GM23248 (cell line): ENCODE measurements at regions not wholly inside any gene's neighbourhood (a gene's known extent, or its start where the extent isn't known, plus 50 kb on each side); places are given as distances from the start of the nearest gene placed in this dataset.

Experiments
- DNase-seq: peaks from one replicate; pipeline ENCODE4 v3.0.0-alpha.2; 2015
- H2AFZ ChIP-seq: fragments of 200-600 bp; sonication (generic); 2 replicates; pipeline ENCODE4 v1.6.1; 2016; ENCODE audit warnings: antibody characterized with exemption
- H3F3A ChIP-seq: fragments of 200-600 bp; sonication (generic); 2 replicates; pipeline ENCODE4 v1.6.1; 2016; ENCODE audit warnings: mild to moderate bottlenecking, antibody characterized with exemption, mixed run types; ENCODE audit not compliant: insufficient read depth
- H3K27ac ChIP-seq: fragments of 200-600 bp; sonication (generic); 2 replicates; pipeline ENCODE4 v1.5.1; 2016; ENCODE audit warnings: mild to moderate bottlenecking
- H3K27me3 ChIP-seq: fragments of 200-600 bp; sonication (generic); replicated peaks from 2 replicates; pipeline ENCODE4 v1.6.1; 2016; ENCODE audit warnings: mild to moderate bottlenecking; ENCODE audit not compliant: insufficient read depth
- H3K36me3 ChIP-seq: fragments of 200-600 bp; sonication (generic); 2 replicates; pipeline ENCODE4 v1.6.1; 2016; ENCODE audit warnings: low read depth, mild to moderate bottlenecking
- H3K4me1 ChIP-seq: fragments of 200-600 bp; sonication (generic); 2 replicates; pipeline ENCODE4 v1.6.1; 2016; ENCODE audit warnings: mild to moderate bottlenecking; ENCODE audit not compliant: insufficient read depth
- H3K4me2 ChIP-seq: fragments of 200-600 bp; sonication (generic); one replicate; pipeline ENCODE4 v1.6.1; 2016; ENCODE audit warnings: mild to moderate bottlenecking; ENCODE audit not compliant: unreplicated experiment
- H3K4me3 ChIP-seq: fragments of 200-600 bp; sonication (generic); 2 replicates; pipeline ENCODE4 v1.5.1; 2016; ENCODE audit warnings: mild to moderate bottlenecking
- H3K79me2 ChIP-seq: fragments of 200-600 bp; sonication (generic); 2 replicates; pipeline ENCODE4 v1.6.1; 2016; ENCODE audit warnings: mild to moderate bottlenecking; ENCODE audit not compliant: insufficient read depth
- H3K9ac ChIP-seq: fragments of 200-600 bp; sonication (generic); 2 replicates; pipeline ENCODE4 v1.6.1; 2016; ENCODE audit warnings: mild to moderate bottlenecking
- H3K9me2 ChIP-seq: fragments of 200-600 bp; sonication (generic); 2 replicates; pipeline ENCODE4 v1.6.1; 2016; ENCODE audit warnings: mixed run types, mild to moderate bottlenecking, moderate library complexity; ENCODE audit not compliant: insufficient read depth
- H3K9me3 ChIP-seq: fragments of 200-600 bp; sonication (generic); one replicate; pipeline ENCODE4 v1.6.1; 2017; ENCODE audit warnings: low read depth
- H4K20me1 ChIP-seq: fragments of 200-600 bp; sonication (generic); 2 replicates; pipeline ENCODE4 v1.6.0; 2016; ENCODE audit not compliant: insufficient read depth
- EZH2 ChIP-seq: fragments of 200-600 bp; sonication (generic); IDR thresholded peaks from 2 replicates; pipeline ENCODE4 v1.6.1; 2018; ENCODE audit warnings: antibody characterized with exemption, mild to moderate bottlenecking; ENCODE audit not compliant: insufficient read depth, poor library complexity, severe bottlenecking
- EZH2phosphoT487 ChIP-seq: fragments of 200-600 bp; sonication (generic); IDR thresholded peaks from 2 replicates; pipeline ENCODE4 v1.6.1; 2018; ENCODE audit warnings: antibody characterized with exemption, moderate library complexity, mild to moderate bottlenecking, low read depth; ENCODE audit not compliant: insufficient read depth
- WGBS, 2 experiments: methylation state at CpG; one replicate each; pipeline ENCODE4 v1.1.6; 2015 to 2017; ENCODE audit warnings: low lambda C conversion rate in 2 of 2, low coverage in 1 of 2; ENCODE audit errors: missing lambda C conversion rate in 2 of 2; 5-methylcytosine and 5-hydroxymethylcytosine counted together
- in situ Hi-C: fragments of 300-500 bp; cut with MboI; formaldehyde crosslinking; loops from 2 replicates; pipeline ENCODE4 v1.15.0; 2020

DNA sequence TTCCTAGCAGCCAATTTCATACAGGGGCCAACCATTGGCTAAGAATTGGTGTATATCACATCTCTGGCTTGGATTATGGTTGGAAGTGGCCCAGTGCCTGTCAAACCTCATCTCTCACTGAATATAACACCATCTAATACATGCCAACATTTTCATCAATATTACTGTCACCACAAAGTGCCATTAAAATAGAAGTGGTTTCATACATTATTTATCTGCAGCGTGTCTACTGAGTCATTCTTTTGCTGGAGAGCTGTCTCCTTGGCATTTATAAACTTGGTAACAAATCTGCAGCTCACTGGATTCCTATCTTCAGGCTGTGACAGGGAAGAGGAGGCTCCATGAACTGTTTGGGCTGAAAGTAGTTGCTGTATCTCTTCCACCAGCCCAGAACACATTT, 70.9 kb downstream of the PTTG1 start:
- Histone ChIP-seq H3K9ac (no peak overlapping the region), H3K27me3 (no peaks in the 10 kb centered on the region), H3K4me1 (peaks cover 13% of the 10 kb centered on the region), H3K9me2 (no peaks in the 10 kb centered on the region), H3F3A (no peaks in the 10 kb centered on the region), H3K79me2 (no peaks in the 10 kb centered on the region), H3K9me3 (no peaks in the 10 kb centered on the region), H3K36me3 (no peaks in the 10 kb centered on the region), H3K27ac (no peak overlapping the region), H4K20me1 (no peaks in the 10 kb centered on the region), H3K4me2 (no peak overlapping the region), H3K4me3 (no peak overlapping the region), H2AFZ (no peak overlapping the region)
- peak; percentile 47 for DNase-seq
- TF ChIP-seq EZH2phosphoT487: no peak
- no peak for TF ChIP-seq EZH2
- in situ Hi-C loops: no loop called here
- WGBS, 2 experiments: 6 to 10% methylated on average over 1 of the region's 1 CpG

DNA sequence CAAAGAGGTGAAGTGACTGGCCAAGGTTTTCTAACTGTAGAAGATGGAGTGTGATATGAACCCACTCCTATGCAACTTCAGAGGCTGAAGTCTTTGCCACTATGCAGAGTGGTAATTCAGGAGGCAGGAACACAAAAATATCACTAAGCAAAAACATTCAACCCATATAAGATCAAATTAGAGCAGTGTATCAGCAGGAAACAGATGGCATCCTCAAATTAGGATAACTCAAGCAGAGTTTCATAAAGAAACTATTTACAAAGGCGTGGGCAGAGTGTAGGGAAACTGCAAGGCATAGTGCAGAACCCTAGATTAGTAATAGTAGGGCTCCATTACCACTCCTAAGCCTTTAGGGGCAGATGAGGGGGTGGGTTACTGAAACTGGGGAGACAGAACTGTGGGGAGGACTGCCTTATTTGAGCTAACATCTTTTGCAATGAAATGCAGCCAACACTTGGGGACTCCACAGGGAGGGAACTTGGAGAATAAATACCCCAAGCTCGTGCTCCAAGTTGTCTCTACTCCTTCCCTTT, 72.2 kb downstream of the PTTG1 start:
- H4K20me1 ChIP-seq: no peaks in the 10 kb centered on the region
- H3K4me3 ChIP-seq: no peak overlapping the region
- 51 to 52% methylated on average over 2 of the region's 2 CpGs for WGBS, 2 experiments
- no peak overlapping the region for H3K27ac ChIP-seq
- no peak for TF ChIP-seq EZH2phosphoT487
- TF ChIP-seq EZH2: no peak
- H3K4me2 ChIP-seq: no peak overlapping the region
- peaks cover 13% of the 10 kb centered on the region for H3K4me1 ChIP-seq
- H3K79me2 ChIP-seq: no peaks in the 10 kb centered on the region
- H3F3A ChIP-seq: no peaks in the 10 kb centered on the region
- no peaks in the 10 kb centered on the region for H3K9me3 ChIP-seq
- no peaks in the 10 kb centered on the region for H3K36me3 ChIP-seq
- DNase-seq: peak; percentile 12
- no peak overlapping the region for H3K9ac ChIP-seq
- no peak overlapping the region for H2AFZ ChIP-seq
- in situ Hi-C loops: no loop called here
- H3K27me3 ChIP-seq: no peaks in the 10 kb centered on the region
- H3K9me2 ChIP-seq: no peaks in the 10 kb centered on the region

DNA sequence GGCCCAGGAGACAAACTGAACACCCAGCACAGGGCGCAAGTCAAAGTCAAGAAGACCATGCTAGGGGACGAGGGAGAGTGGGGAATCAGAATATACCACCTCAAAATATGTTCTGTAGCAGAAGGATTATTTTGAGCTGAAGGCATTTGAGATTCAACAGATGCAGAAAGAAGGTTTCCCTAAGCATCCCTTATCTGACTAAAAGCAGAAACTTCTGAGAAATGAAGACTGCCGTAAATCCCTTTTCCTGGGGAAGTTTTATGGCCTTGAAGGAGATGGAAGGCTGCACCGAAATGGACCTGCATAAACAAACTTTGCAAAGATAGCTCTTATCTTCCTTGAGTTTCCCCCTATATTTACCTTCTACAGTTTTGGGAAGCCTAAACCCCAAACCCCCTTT, 72.8 kb downstream of the PTTG1 start:
- no peaks in the 10 kb centered on the region for H3K79me2 ChIP-seq
- H3F3A ChIP-seq: no peaks in the 10 kb centered on the region
- no peaks in the 10 kb centered on the region for H4K20me1 ChIP-seq
- H3K9me3 ChIP-seq: no peaks in the 10 kb centered on the region
- no peak for DNase-seq
- in situ Hi-C loops: no loop called here
- TF ChIP-seq EZH2: no peak
- no peak for TF ChIP-seq EZH2phosphoT487
- H3K4me3 ChIP-seq: no peak overlapping the region
- peaks cover 13% of the 10 kb centered on the region for H3K4me1 ChIP-seq
- WGBS, 2 experiments: 88 to 89% methylated on average over 4 of the region's 4 CpGs
- no peaks in the 10 kb centered on the region for H3K9me2 ChIP-seq
- H2AFZ ChIP-seq: no peak overlapping the region
- no peak overlapping the region for H3K27ac ChIP-seq
- H3K9ac ChIP-seq: no peak overlapping the region
- no peaks in the 10 kb centered on the region for H3K27me3 ChIP-seq
- no peak overlapping the region for H3K4me2 ChIP-seq
- no peaks in the 10 kb centered on the region for H3K36me3 ChIP-seq

DNA sequence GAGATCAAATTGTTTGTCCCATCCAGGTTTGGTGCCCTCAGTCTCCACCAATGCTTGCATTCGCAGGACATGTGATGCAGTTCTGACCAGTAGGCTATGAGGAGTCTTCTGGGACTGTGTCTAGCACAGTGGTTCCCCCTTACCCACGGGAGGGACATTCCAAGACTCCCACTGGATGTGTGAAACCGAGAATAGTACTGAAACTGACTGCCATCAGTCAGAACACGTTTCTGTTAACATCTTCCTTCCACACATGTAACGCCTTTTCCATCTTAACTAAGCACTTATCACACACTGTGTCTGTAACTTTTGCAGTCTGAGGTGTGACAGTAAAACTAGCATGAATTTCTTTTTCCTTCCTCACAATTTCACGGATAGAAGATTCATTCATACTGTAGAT, 74.7 kb downstream of the PTTG1 start:
- no peak for DNase-seq
- no peak overlapping the region for H3K4me3 ChIP-seq
- no peaks in the 10 kb centered on the region for H3K36me3 ChIP-seq
- in situ Hi-C loops: no loop called here
- H3F3A ChIP-seq: no peaks in the 10 kb centered on the region
- H3K4me1 ChIP-seq: peaks cover 13% of the 10 kb centered on the region
- no peaks in the 10 kb centered on the region for H4K20me1 ChIP-seq
- no peak for TF ChIP-seq EZH2
- TF ChIP-seq EZH2phosphoT487: no peak
- H3K27me3 ChIP-seq: no peaks in the 10 kb centered on the region; the same call in 1 of the 2 replicates
- no peak overlapping the region for H3K4me2 ChIP-seq
- H2AFZ ChIP-seq: no peak overlapping the region
- H3K9me3 ChIP-seq: no peaks in the 10 kb centered on the region
- no peaks in the 10 kb centered on the region for H3K79me2 ChIP-seq
- H3K27ac ChIP-seq: no peak overlapping the region
- WGBS, 2 experiments: 83 to 84% methylated on average over 6 of the region's 6 CpGs
- no peak overlapping the region for H3K9ac ChIP-seq
- H3K9me2 ChIP-seq: no peaks in the 10 kb centered on the region

DNA sequence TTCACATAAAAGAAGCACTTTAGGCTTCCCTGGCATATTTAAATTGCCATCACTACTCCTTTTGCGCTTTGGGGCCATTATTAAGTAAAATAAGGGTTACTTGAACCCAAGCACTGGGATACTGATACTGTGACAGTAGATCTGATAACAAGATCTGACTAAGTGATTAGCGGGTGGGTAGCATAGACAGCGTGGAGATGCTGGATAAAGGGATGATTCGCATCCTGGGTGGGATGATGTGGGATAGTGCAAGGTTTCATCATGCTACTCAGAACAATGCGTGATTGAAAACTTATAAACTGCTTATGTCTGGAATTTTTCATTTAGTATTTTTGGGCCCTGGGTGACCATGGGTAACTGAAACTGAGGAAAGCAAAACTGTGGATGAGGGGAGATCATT, 75.1 kb downstream of the PTTG1 start:
- peak; percentile 22 for DNase-seq
- H2AFZ ChIP-seq: no peak overlapping the region
- H3K79me2 ChIP-seq: no peaks in the 10 kb centered on the region
- 68 to 78% methylated on average over 5 of the region's 5 CpGs for WGBS, 2 experiments
- no peaks in the 10 kb centered on the region for H3F3A ChIP-seq
- no peaks in the 10 kb centered on the region; the same call in 1 of the 2 replicates for H3K27me3 ChIP-seq
- H3K9me3 ChIP-seq: no peaks in the 10 kb centered on the region
- H3K4me3 ChIP-seq: no peak overlapping the region
- peaks cover 13% of the 10 kb centered on the region for H3K4me1 ChIP-seq
- no peaks in the 10 kb centered on the region for H3K9me2 ChIP-seq
- H3K4me2 ChIP-seq: peak overlapping the region; percentile 37
- H3K36me3 ChIP-seq: no peaks in the 10 kb centered on the region
- in situ Hi-C loops: no loop called here
- no peak overlapping the region for H3K9ac ChIP-seq
- TF ChIP-seq EZH2: no peak
- TF ChIP-seq EZH2phosphoT487: no peak
- no peak overlapping the region for H3K27ac ChIP-seq
- no peaks in the 10 kb centered on the region for H4K20me1 ChIP-seq
